D341Med (cell line): ENCODE measurements at regions not wholly inside any gene's neighbourhood (a gene's known extent, or its start where the extent isn't known, plus 50 kb on each side); places are given as distances from the start of the nearest gene placed in this dataset.
"Not testable (repeated sequence)": the region's sequence is repeated elsewhere in the genome, so short reads cannot be mapped to it uniquely, and the experiment has no call there.

Source experiments
- DNase-seq: peaks from one replicate; pipeline ENCODE4 v3.0.0; 2012; ENCODE audit warnings: low spot score

GRCh38 chr5:74403771-74404170, 236.8 kb downstream of the ENC1 start:
- DNase-seq = no peak

DNA sequence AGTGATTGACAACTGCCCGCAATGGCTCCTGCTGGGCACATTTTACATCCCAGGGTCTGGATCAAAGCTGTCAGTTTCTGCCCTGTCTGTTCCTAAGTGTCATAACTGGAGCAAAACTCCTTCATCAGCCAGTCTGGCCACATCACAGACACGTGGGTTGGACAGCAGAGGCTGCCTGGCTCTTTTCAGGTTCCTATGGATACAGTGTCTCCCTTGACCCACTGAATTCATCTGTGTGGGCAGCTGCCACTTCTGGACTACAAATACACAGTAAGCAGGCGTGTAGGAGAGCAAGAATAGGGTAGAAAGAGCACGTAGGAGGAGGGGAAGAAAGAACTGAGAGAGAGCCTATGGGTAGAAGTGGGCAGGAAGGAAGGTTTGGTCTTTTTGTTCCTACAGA, 238.0 kb downstream of the ENC1 start:
- DNase-seq = no peak

DNA sequence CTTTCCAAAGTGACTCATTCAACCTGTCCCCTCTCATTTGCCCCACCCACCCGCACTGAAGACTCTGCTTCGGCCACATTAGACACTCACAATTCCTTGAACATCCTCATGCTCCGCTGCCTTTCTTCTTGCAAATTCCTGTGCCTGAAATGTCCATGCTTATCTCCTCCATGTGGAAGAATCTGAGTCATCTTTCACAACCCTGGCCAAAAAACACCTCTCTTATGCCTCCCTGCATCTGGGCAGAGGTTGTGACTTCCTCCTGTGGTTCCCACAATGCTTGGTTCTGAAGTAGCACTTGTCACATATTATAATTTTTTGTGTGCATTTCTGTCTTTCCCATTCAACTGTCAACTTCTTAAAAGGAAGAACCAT, 238.6 kb downstream of the ENC1 start:
- DNase-seq = no peak

GRCh38 chr5:74401281-74401945, 239.1 kb downstream of the ENC1 start:
- DNase-seq = no peak

DNA sequence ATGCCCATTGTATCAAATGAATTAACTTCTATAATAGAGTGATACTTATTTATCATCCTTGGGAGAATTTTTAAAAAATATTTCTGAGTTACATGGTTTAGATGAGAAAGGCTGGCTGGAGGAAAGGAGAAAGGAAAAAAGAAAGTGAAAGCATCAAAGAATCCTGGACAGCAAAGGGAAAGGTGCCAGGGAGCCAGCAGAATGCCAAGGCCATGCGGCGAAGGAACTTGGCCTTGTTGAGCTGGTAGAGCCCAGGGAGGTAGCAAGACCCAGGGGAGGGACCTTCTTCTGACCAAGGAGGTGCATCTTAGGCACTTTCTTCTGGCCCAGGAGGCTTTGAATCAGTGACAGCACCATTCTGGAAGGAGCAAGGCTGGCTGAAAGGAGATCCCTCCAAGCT, 240.5 kb downstream of the ENC1 start:
- DNase-seq = no peak

DNA sequence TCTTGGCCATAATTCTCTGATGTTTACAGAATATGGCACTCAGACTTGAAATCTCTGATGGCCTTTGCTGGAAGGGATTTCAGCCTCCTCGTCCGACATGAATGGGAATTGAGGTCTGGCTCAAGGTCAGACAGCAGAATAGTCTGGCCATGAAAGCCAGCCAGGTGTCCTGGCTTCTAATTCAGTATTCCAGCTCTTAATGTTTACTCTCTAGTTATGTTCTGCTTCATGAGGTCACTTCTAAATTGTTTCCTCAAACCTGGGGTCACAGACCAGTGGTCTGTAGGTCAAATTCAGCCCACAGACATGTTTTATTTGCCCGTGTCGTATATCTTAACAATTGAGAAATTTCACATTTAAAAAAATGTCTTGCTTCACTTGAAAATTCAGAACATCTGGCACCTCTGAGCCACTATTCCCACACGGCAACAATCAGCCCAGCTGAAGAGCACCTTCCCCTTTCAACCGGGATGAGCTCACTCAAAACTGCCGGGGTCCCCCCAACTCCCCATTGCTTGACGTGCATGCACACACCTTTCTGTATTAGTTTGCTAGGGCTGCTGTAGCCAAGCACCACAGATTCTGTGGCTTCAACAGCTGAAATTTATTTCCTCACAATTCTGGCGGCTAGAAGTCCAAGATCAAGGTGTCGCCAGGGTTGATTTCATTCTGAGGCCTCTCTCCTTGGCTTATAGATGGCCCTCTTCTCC, 243.5 kb downstream of the ENC1 start:
- no peak for DNase-seq

- no peak for DNase-seq
Measured at GRCh38 chr5:74394916-74395880, 245.3 kb downstream of the ENC1 start.

GRCh38 chr5:74394528-74394915, 246.0 kb downstream of the ENC1 start:
- DNase-seq = no peak

- no peak for DNase-seq
Measured at GRCh38 chr5:74393943-74394342, 246.6 kb downstream of the ENC1 start.

DNA sequence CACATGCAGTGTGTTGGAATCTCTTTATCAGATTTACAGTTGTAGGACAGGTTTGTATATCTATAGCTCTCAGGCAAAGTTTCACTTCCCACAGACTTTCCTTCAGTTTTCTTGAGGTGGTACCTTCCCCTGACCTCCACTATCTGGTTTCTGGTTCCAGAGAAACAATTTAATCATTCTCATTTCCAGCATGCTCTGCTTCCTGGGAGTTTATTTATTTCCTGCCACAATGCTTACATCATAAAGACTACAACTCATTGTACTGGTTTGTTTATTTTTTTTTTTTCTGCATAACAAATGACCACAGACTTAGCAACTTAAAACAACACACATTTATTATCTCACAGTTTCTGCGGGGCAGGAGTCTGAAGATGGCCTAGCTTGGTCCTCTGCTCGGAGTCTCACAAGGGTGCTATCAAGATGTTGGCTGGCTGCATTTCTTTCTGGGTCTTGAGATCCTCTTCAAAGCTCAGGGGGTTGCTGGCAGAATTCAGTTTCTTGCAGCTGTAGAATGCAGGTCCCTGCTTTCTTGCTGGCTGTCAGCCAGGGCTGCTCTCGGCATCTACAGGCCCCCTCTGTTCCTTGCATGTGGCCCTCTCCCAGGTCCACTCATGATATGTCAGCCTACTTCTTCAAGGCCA, 247.7 kb downstream of the ENC1 start:
- no peak for DNase-seq

- no peak for DNase-seq
Measured at GRCh38 chr5:74391410-74391809, 249.1 kb downstream of the ENC1 start.

DNA sequence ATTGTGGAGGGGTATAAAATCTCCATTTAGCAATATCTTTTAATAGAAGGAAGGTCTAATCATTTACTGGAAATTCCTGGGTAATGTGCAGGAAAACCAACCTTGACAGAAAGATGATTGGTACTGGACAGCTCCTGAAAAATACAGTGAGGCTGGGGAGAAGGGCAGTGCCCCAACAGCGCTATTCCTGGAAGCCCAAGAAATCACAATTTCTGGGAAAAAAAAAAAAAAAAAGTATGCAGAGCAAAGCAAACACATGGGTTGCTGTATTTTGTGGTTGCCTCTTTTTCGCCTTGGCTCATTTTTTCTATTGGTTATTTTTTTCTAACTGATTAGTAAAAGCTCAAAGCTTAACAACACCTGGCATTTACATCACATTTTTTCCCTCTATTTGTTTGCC, 249.7 kb downstream of the ENC1 start:
- no peak for DNase-seq

DNA sequence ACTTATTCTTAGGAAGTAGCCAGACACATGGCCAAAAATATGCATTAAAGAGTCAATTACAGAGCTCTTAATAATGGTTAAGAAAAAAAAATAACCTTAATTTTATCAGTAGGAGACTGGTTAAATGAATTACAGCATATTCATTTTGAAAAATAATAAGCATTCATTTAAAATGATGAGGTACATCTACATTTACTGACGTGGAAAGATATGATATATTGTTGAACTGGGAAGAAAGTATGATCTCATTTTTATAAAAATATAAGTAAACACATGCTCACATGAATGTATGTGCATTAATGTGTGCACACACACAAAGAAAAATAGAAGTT, 250.3 kb downstream of the ENC1 start:
- no peak for DNase-seq

- no peak for DNase-seq
Measured at GRCh38 chr5:74389531-74390305, 250.8 kb downstream of the ENC1 start.

GRCh38 chr5:74388411-74388810, 252.1 kb downstream of the ENC1 start:
- not testable (repeated sequence) for DNase-seq

- DNase-seq = no peak
Measured at GRCh38 chr5:74386571-74387334, 253.8 kb downstream of the ENC1 start.

DNA sequence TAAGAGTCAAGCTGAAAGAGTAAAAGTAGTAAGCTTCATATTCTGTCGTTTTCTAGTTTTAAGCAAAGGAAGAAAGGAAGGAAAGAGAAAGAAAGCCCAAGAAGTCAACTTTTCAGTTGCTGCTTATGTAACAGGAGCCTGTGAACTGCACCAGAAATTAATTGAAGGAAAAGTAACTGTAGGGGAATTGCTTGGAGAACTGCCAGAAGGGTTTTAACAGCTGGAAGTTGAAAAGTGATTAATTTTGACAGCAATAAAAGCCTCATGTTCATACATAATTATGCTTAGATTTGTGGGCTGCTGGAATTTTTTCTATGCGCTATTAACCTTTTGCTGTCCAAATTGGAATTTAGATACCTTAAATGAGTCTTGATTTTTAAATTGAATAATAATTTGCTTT, 255.7 kb downstream of the ENC1 start:
- DNase-seq = peak; percentile 43

- DNase-seq = no peak
Measured at GRCh38 chr5:74382987-74383593, 257.4 kb downstream of the ENC1 start.

DNA sequence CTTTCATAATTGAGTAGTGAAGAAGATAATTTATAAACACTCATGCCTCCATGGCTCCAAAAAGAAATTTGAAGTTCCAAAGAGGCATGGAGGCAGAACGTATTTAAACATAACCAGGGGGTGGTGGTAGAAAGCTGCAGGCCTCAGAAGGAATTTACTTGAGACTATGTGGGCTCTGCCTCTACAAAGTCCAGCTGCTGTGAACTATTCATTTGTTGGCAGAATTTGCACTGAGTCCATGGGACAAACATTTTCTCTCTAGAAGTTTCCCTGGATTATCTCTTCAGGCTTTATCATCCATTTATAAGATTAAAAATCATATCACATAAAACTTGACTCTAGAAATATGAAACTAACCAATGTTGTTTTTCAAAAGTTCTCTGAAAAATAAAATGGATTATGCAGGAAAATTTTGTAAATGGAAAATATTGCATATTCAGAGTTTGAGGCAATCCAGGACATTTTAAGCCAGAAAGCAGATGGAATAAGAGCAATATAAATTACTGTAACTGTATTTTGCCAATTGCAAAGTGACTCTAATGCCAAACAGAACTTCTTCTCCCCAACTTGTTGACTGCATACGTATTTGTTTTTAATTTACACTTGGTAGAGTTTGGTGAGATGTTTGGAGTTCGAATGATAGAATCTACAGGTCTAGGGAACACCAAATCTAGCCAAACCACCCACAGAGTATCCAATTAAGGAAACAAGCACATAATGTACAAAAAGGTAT, 258.2 kb downstream of the ENC1 start:
- DNase-seq = no peak

DNA sequence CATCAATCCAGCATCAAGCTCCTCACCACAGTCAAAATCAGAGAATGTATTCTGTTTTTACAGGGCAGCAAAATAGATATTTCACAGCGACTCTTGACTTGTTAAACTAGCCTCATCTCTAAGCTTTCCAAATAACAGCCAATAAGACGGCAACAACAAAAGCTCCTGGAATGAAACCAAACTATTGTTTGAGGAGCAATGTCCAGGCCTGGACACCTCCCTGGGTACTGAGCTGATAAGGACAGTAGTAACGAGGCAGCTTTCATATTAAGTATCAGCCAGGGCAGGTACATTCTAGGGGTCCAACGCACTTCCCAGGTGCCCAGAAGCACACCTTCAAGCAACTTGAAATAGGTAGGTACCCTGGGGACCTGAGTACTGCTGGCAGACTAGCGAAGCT, 260.3 kb downstream of the ENC1 start:
- DNase-seq = no peak
